ENCODE measurements at regions not wholly inside any gene's neighbourhood (a gene's known extent, or its start where the extent isn't known, plus 50 kb on each side); places are given as distances from the start of the nearest gene placed in this dataset.
"Not testable (repeated sequence)": the region's sequence is repeated elsewhere in the genome, so short reads cannot be mapped to it uniquely, and the experiment has no call there.

GRCh38 chr6:112437058-112437457, 89.9 kb downstream of the RFPL4B start:
- DNase-seq (ENCODE audit: extremely low read depth, low read depth): no peak
- H3K4me3 ChIP-seq (replicated peaks; ENCODE audit: low read depth, low read length): no peak overlapping the region
- TF ChIP-seq, protein P1, sequence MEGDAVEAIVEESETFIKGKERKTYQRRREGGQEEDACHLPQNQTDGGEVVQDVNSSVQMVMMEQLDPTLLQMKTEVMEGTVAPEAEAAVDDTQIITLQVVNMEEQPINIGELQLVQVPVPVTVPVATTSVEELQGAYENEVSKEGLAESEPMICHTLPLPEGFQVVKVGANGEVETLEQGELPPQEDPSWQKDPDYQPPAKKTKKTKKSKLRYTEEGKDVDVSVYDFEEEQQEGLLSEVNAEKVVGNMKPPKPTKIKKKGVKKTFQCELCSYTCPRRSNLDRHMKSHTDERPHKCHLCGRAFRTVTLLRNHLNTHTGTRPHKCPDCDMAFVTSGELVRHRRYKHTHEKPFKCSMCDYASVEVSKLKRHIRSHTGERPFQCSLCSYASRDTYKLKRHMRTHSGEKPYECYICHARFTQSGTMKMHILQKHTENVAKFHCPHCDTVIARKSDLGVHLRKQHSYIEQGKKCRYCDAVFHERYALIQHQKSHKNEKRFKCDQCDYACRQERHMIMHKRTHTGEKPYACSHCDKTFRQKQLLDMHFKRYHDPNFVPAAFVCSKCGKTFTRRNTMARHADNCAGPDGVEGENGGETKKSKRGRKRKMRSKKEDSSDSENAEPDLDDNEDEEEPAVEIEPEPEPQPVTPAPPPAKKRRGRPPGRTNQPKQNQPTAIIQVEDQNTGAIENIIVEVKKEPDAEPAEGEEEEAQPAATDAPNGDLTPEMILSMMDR (IDR thresholded peaks at IDR 0.05; ENCODE audit: low read depth, low read length, missing control alignments): no peak

DNA sequence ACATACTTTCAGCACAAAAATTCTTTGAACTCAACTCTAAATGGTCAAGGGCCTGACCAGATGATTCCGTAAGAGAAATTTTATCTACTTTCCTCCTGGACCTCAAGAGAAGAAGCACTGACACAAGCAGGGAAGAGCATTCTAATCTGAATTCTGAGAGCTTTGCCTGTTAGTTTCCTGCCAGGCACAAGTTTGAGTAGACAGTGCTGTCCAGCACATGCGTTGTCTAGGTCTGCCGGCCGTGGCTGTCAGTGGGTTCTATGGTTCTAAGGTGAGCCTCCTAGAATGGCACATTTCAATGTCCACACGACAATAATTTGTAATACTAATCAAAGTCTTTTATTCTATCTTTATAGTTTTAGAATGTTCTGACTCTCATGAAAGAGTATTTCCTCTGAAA, 91.9 kb downstream of the RFPL4B start:
- TF ChIP-seq, protein P1 (IDR thresholded peaks at IDR 0.05; ENCODE audit: low read depth, low read length, missing control alignments): no peak
- DNase-seq (ENCODE audit: extremely low read depth, low read depth): no peak

GRCh38 chr6:112439432-112439831, 92.3 kb downstream of the RFPL4B start:
- DNase-seq (ENCODE audit: extremely low read depth, low read depth): no peak
- TF ChIP-seq, protein P1 (IDR thresholded peaks at IDR 0.05; ENCODE audit: low read depth, low read length, missing control alignments): no peak
- no peak overlapping the region for H3K4me3 ChIP-seq (replicated peaks; ENCODE audit: low read depth, low read length)

More for the DNA sequence above, 91.9 kb downstream of the RFPL4B start:
- H3K4me3 ChIP-seq (replicated peaks; ENCODE audit: low read depth, low read length): no peak overlapping the region

DNA sequence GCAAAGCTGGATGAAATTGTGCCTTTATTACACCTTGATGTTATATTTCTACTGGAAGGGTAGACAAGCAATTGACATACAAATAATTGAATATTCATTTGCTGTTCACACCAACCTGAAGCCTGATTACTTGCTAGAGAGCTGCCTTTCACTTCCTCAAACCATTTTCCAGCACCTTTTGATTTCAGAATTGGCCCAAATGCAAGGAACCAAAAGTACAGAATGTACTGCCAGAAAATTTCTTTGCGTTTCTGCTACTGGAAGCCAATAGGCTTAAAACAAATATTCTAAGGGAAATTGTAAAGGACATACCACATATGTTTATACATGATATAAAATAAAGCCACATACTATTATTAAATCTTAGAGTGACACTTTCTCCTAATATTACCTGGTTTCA, 94.5 kb downstream of the RFPL4B start:
- DNase-seq (ENCODE audit: extremely low read depth, low read depth): no peak
- no peak overlapping the region for H3K4me3 ChIP-seq (replicated peaks; ENCODE audit: low read depth, low read length)
- TF ChIP-seq, protein P1 (IDR thresholded peaks at IDR 0.05; ENCODE audit: low read depth, low read length, missing control alignments): no peak

- H3K4me3 ChIP-seq (replicated peaks; ENCODE audit: low read depth, low read length): no peak overlapping the region
- TF ChIP-seq, protein P1 (IDR thresholded peaks at IDR 0.05; ENCODE audit: low read depth, low read length, missing control alignments): no peak
- peak; percentile 35 for DNase-seq (ENCODE audit: extremely low read depth, low read depth)
Observed at GRCh38 chr6:112443179-112444065, 96.3 kb downstream of the RFPL4B start.

DNA sequence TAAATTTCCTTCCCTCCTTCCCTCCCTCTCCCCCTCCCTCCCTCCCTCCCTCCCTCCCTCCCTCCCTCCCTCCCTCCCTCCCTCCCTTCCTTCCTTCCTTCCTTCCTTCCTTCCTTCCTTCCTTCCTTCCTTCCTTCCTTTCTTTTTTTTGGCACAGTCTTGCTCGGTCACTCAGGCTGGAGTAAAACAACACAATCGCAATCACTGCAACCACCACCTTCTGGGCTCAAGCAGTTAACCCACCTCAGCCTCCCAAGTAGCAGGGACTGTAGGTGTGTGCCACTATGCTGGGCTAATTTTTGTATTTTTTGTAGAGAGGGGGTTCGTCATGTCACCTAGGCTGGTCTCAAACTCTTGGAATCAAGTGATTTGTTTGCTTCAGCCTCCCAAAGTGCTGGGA, 101.7 kb downstream of the RFPL4B start:
- H3K4me3 ChIP-seq (replicated peaks; ENCODE audit: low read depth, low read length); DNase-seq (ENCODE audit: extremely low read depth, low read depth): not testable (repeated sequence)

DNA sequence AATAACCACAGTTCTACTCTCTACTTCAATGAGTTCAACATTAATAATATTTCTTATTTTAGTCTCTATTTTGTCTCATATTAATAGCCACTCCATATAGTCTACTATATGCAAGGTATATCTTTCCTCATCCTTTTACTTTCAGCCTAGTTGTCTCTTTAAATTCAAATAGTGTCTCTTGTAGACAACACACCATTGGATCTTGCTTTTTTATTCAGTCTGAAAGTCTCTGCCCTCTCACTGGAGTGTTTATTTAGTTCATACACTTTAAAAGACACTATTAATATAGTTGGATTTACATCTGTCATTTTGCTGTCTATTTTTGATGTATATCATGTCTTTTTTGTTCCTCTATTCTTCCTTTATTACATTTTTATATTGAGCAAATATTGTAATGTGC, 103.5 kb downstream of the RFPL4B start:
- TF ChIP-seq, protein P1 (IDR thresholded peaks at IDR 0.05; ENCODE audit: low read depth, low read length, missing control alignments): no peak
- DNase-seq (ENCODE audit: extremely low read depth, low read depth): no peak
- no peak overlapping the region for H3K4me3 ChIP-seq (replicated peaks; ENCODE audit: low read depth, low read length)
